A673 (cell line): ENCODE measurements at regions not wholly inside any gene's neighbourhood (a gene's known extent, or its start where the extent isn't known, plus 50 kb on each side); places are given as distances from the start of the nearest gene placed in this dataset.

Experiments used
- BruUV-seq: library from RNA; stranded (reverse); fragments of 400-500 nt; replicated peaks from 2 replicates; lab custom pipeline; 2021; lab: Mats Ljungman, UMichigan
- CTCF ChIA-PET: fragments of 300-600 bp; sonication (Branson Sonifier 250); formaldehyde crosslinking; loops from one replicate; lab custom pipeline; 2022; ENCODE audit warnings: antibody characterized with exemption; lab: Charles Lee
- POLR2A ChIA-PET: fragments of 300-600 bp; sonication (Branson Sonifier 250); formaldehyde crosslinking; loops from one replicate; lab custom pipeline; 2022; ENCODE audit warnings: antibody characterized with exemption; ENCODE audit not compliant: low non-redundant PET; lab: Charles Lee
- DNase-seq: peaks from one replicate; pipeline ENCODE4 v3.0.0-alpha.2; 2015; ENCODE audit warnings: low spot score
- H3K27ac ChIP-seq: fragments of 200-600 bp; sonication (generic); 2 replicates; pipeline ENCODE4 v1.5.1; 2016; ENCODE audit warnings: mixed run types, low read depth, mild to moderate bottlenecking, mixed read lengths, antibody characterized with exemption, low read length; ENCODE audit not compliant: poor library complexity, severe bottlenecking
- H3K27me3 ChIP-seq: fragments of 200-600 bp; sonication (generic); replicated peaks from 2 replicates; pipeline ENCODE4 v1.6.1; 2017; ENCODE audit warnings: mixed run types, low read depth, mild to moderate bottlenecking, mixed read lengths, antibody characterized with exemption, low read length; ENCODE audit not compliant: insufficient read depth, poor library complexity
- H3K36me3 ChIP-seq: fragments of 200-600 bp; sonication (generic); 2 replicates; pipeline ENCODE4 v1.6.1; 2016; ENCODE audit warnings: mixed run types, mild to moderate bottlenecking, mixed read lengths, antibody characterized with exemption, low read length; ENCODE audit not compliant: insufficient read depth, poor library complexity, severe bottlenecking
- H3K4me1 ChIP-seq: fragments of 200-600 bp; sonication (generic); 2 replicates; pipeline ENCODE4 v1.6.1; 2017; ENCODE audit warnings: mixed run types, mild to moderate bottlenecking, mixed read lengths, antibody characterized with exemption, low read length; ENCODE audit not compliant: insufficient read depth, poor library complexity, severe bottlenecking
- H3K4me3 ChIP-seq: fragments of 200-600 bp; sonication (generic); 2 replicates; pipeline ENCODE4 v1.5.1; 2016; ENCODE audit warnings: low read depth, mixed run types, mild to moderate bottlenecking, mixed read lengths, low read length; ENCODE audit not compliant: poor library complexity, severe bottlenecking
- H3K9me3 ChIP-seq: fragments of 200-600 bp; sonication (generic); 2 replicates; pipeline ENCODE4 v1.6.1; 2016; ENCODE audit warnings: mixed run types, low read depth, mild to moderate bottlenecking, mixed read lengths, antibody characterized with exemption, low read length; ENCODE audit not compliant: poor library complexity, severe bottlenecking
- CTCF ChIP-seq: fragments of 300-800, 200-600 bp; sonication (generic); conservative IDR thresholded peaks from 2 replicates; pipeline ENCODE4 v1.5.1; 2017; ENCODE audit warnings: low read depth, mild to moderate bottlenecking, antibody characterized with exemption, low read length, moderate library complexity, mixed read lengths
- EZH2 ChIP-seq: fragments of 200-600 bp; sonication (generic); IDR thresholded peaks from 2 replicates; pipeline ENCODE4 v1.6.1; 2017; ENCODE audit warnings: borderline replicate concordance, low read depth, mild to moderate bottlenecking, mixed read lengths, antibody characterized with exemption, low read length; ENCODE audit not compliant: poor library complexity, severe bottlenecking
- intact Hi-C: fragments of 100-400 bp; cut with micrococcal nuclease; formaldehyde crosslinking; loops from one replicate; pipeline ENCODE4 v1.10.0; 2022; ENCODE audit not compliant: unreplicated experiment

DNA sequence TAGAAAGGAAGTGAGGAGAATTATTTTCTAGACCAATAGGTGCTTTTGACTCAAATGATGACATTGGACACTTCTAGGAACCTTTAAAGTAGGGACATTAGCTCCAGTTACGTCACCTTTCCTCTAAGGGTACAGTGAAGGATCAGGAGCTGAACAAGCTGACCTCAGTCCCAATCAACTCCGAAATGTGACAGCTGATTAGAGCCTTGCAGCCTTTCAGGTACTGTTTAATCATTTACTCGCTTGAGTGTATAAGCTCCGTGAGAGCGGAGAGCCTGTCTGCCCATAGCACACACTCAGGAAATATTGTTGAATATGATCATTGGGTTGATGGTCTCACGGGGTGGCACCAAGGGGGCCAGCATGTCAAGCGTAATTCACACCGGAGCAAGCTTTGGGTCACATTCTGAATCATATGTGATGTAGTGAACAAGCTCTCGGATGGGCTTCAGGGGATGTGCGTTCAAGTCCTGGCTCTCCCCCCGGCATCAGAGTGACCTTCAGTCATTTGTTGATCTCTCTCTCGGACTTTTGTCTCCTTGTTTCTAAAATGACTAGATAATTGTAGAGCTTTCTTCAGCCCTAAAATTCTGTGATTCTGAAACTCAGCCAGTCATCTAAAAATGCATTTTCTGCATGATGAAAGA lies 141.9 kb downstream of the ZIC5 start:
- CTCF ChIA-PET: no interaction called here
- TF ChIP-seq CTCF (no peak), EZH2 (no peak)
- intact Hi-C loops: no loop called here
- POLR2A ChIA-PET: no interaction called here
- no peak overlapping the region for H3K27ac ChIP-seq
- H3K4me3 ChIP-seq: no peak overlapping the region
- DNase-seq: no peak
- no peaks in the 10 kb centered on the region for H3K9me3 ChIP-seq
- H3K4me1 ChIP-seq: no peaks in the 10 kb centered on the region
- no peaks in the 10 kb centered on the region for H3K27me3 ChIP-seq
- no peaks in the 10 kb centered on the region for H3K36me3 ChIP-seq
- BruUV-seq: no TSS peak

DNA sequence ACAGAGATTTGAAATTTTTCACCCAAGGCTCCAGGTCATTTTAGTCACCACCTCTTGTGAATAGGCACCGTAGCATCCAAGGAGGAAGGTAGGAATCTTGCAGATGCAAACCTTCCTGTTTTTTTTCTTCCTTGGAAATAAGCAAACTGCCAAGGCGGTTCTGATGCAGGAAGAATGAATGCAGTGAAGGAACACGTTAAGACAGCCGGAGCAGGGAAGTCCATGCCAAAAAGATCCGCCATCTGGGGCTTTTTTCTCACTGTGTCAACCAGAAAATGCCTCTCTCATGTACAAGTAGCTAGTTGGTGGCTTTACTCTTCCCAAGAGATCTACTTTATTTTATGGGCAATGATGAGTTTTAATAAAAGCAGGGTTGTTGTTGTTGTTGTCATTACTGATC lies 142.4 kb downstream of the ZIC5 start:
- CTCF ChIA-PET: no interaction called here
- no peaks in the 10 kb centered on the region for H3K9me3 ChIP-seq
- POLR2A ChIA-PET: interaction anchor here (0.6 kb wide), 1 partner anchor 14 kb away, joined by 6 read pairs; no protein-coding TSS in a partner anchor
- BruUV-seq: no TSS peak
- no peak overlapping the region for H3K27ac ChIP-seq
- no peaks in the 10 kb centered on the region for H3K36me3 ChIP-seq
- TF ChIP-seq CTCF: no peak
- no peak for DNase-seq
- no peaks in the 10 kb centered on the region for H3K27me3 ChIP-seq
- H3K4me3 ChIP-seq: no peak overlapping the region
- no peaks in the 10 kb centered on the region for H3K4me1 ChIP-seq
- intact Hi-C loops: no loop called here

- H3K9me3 ChIP-seq: peaks cover under 1% of the 10 kb centered on the region
- no peaks in the 10 kb centered on the region for H3K27me3 ChIP-seq
- no peak for TF ChIP-seq EZH2
- no peak for TF ChIP-seq CTCF
- DNase-seq: no peak
- intact Hi-C loops: no loop called here
- no peak overlapping the region for H3K4me3 ChIP-seq
- no peak overlapping the region for H3K27ac ChIP-seq
- BruUV-seq: no TSS peak
- ChIA-PET POLR2A (interaction anchor here (0.6 kb wide), 1 partner anchor 13 kb away, joined by 6 read pairs; no protein-coding TSS in a partner anchor), CTCF (no interaction called here)
- H3K4me1 ChIP-seq: no peaks in the 10 kb centered on the region
- H3K36me3 ChIP-seq: no peaks in the 10 kb centered on the region
Measured at GRCh38 chr13:99828735-99829134, 142.8 kb downstream of the ZIC5 start.
